ENCODE measurements at regions not wholly inside any gene's neighbourhood (a gene's known extent, or its start where the extent isn't known, plus 50 kb on each side); places are given as distances from the start of the nearest gene placed in this dataset.

- TF ChIP-seq POLR2AphosphoS5 (IDR thresholded peaks at IDR 0.05) (no peak), EP300 (IDR thresholded peaks at IDR 0.05) (no peak), CTCF (IDR thresholded peaks at IDR 0.05) (no peak), POLR2A (IDR thresholded peaks at IDR 0.05) (no peak)
Measured at GRCh38 chr4:136931781-136932180, 600.5 kb downstream of the PCDH18 start.
